ENCODE measurements at regions not wholly inside any gene's neighbourhood (a gene's known extent, or its start where the extent isn't known, plus 50 kb on each side); places are given as distances from the start of the nearest gene placed in this dataset.

GRCh38 chr13:109933476-109933875 lies 147.1 kb upstream of the IRS2 start:
- peaks cover 0 to 6% (median 6%) of the 10 kb centered on the region in 4 donors for H3K4me1 ChIP-seq
- no peaks in the 10 kb centered on the region for H3K9me3 ChIP-seq
- no peaks in the 10 kb centered on the region for H3K27me3 ChIP-seq
- no peak overlapping the region for H3K4me3 ChIP-seq
- no peak overlapping the region for H3K27ac ChIP-seq (replicated peaks in 1 of 4)
- intact Hi-C loops (cut with DNase I): no loop called here
- TF ChIP-seq POLR2AphosphoS5 (IDR thresholded peaks at IDR 0.05) (no peak), EP300 (IDR thresholded peaks at IDR 0.05) (no peak), CTCF (IDR thresholded peaks at IDR 0.05) (no peak), POLR2A (IDR thresholded peaks at IDR 0.05; ENCODE audit: low read depth) (no peak)
- H3K36me3 ChIP-seq: no peaks in the 10 kb centered on the region
- WGBS: 82% methylated on average over 6 of the region's 7 CpGs
- DNase-seq (ENCODE audit: extremely low spot score): no peak

GRCh38 chr13:109924376-109924775 lies 138.0 kb upstream of the IRS2 start:
- H3K27ac ChIP-seq (replicated peaks in 1 of 4): no peak overlapping the region
- H3K9me3 ChIP-seq: no peaks in the 10 kb centered on the region
- H3K36me3 ChIP-seq: no peaks in the 10 kb centered on the region
- intact Hi-C loops (cut with DNase I): no loop called here
- no peak for DNase-seq (ENCODE audit: extremely low spot score)
- whole genome bisulfite sequencing: 45% methylated on average over 1 of the region's 1 CpG
- TF ChIP-seq POLR2A (IDR thresholded peaks at IDR 0.05; ENCODE audit: low read depth) (no peak), CTCF (IDR thresholded peaks at IDR 0.05) (no peak), POLR2AphosphoS5 (IDR thresholded peaks at IDR 0.05) (no peak), EP300 (IDR thresholded peaks at IDR 0.05) (no peak)
- no peak overlapping the region for H3K4me3 ChIP-seq
- H3K4me1 ChIP-seq: peaks cover 0 to 5% (median 0%) of the 10 kb centered on the region in 4 donors
- no peaks in the 10 kb centered on the region for H3K27me3 ChIP-seq

GRCh38 chr13:109922518-109922917 lies 136.1 kb upstream of the IRS2 start:
- Histone ChIP-seq H3K27ac (replicated peaks in 1 of 4) (no peak overlapping the region), H3K27me3 (no peaks in the 10 kb centered on the region), H3K9me3 (no peaks in the 10 kb centered on the region), H3K36me3 (no peaks in the 10 kb centered on the region), H3K4me1 (peaks cover 0 to 8% (median 0%) of the 10 kb centered on the region in 4 donors), H3K4me3 (no peak overlapping the region)
- no peak for DNase-seq (ENCODE audit: extremely low spot score)
- 91% methylated on average over 2 of the region's 2 CpGs for WGBS
- TF ChIP-seq EP300 (IDR thresholded peaks at IDR 0.05) (no peak), POLR2AphosphoS5 (IDR thresholded peaks at IDR 0.05) (no peak)
- intact Hi-C loops (cut with DNase I): no loop called here

- Histone ChIP-seq H3K4me3 (no peak overlapping the region), H3K9me3 (no peaks in the 10 kb centered on the region), H3K27ac (replicated peaks in 1 of 4) (no peak overlapping the region), H3K36me3 (no peaks in the 10 kb centered on the region), H3K4me1 (peaks cover 0 to 8% (median 0%) of the 10 kb centered on the region in 4 donors), H3K27me3 (no peaks in the 10 kb centered on the region)
- 86% methylated on average over 4 of the region's 4 CpGs for WGBS
- no peak for TF ChIP-seq POLR2A (IDR thresholded peaks at IDR 0.05; ENCODE audit: low read depth)
- TF ChIP-seq EP300 (IDR thresholded peaks at IDR 0.05): no peak
- TF ChIP-seq POLR2AphosphoS5 (IDR thresholded peaks at IDR 0.05): no peak
- TF ChIP-seq CTCF (IDR thresholded peaks at IDR 0.05): no peak
- DNase-seq (ENCODE audit: extremely low spot score): no peak
- intact Hi-C loops (cut with DNase I): no loop called here
Measured at GRCh38 chr13:109919715-109920375, 133.5 kb upstream of the IRS2 start.

GRCh38 chr13:109918179-109918711 lies 131.9 kb upstream of the IRS2 start:
- Histone ChIP-seq H3K4me3 (no peak overlapping the region), H3K4me1 (peaks cover 0 to 8% (median 0%) of the 10 kb centered on the region in 4 donors), H3K36me3 (no peaks in the 10 kb centered on the region), H3K27me3 (no peaks in the 10 kb centered on the region), H3K9me3 (no peaks in the 10 kb centered on the region), H3K27ac (replicated peaks in 1 of 4) (no peak overlapping the region)
- intact Hi-C loops (cut with DNase I): no loop called here
- TF ChIP-seq POLR2A (IDR thresholded peaks at IDR 0.05; ENCODE audit: low read depth) (no peak), CTCF (IDR thresholded peaks at IDR 0.05) (no peak)
- 89% methylated on average over 9 of the region's 9 CpGs for WGBS
- no peak for DNase-seq (ENCODE audit: extremely low spot score)
